NCI-H2029 treated with DMSO at 0.1 percent for 48 hours (cell line): ENCODE measurements at regions not wholly inside any gene's neighbourhood (a gene's known extent, or its start where the extent isn't known, plus 50 kb on each side); places are given as distances from the start of the nearest gene placed in this dataset.
"Not testable (repeated sequence)": the region's sequence is repeated elsewhere in the genome, so short reads cannot be mapped to it uniquely, and the experiment has no call there.

ENCODE experiments used
- DNase-seq: peaks from one replicate; lab custom pipeline; 2025; lab: John Stamatoyannopoulos, UW

- DNase-seq: no peak
Observed at GRCh38 chr21:35528116-35529042, 479.3 kb upstream of the RUNX1 start.

- no peak for DNase-seq
Observed at GRCh38 chr21:35527358-35527757, 478.3 kb upstream of the RUNX1 start.

GRCh38 chr21:35525443-35525842 lies 476.3 kb upstream of the RUNX1 start:
- no peak for DNase-seq

GRCh38 chr21:35521852-35522505 lies 472.9 kb upstream of the RUNX1 start:
- DNase-seq: no peak

GRCh38 chr21:35521293-35521692 lies 472.2 kb upstream of the RUNX1 start:
- no peak for DNase-seq

- DNase-seq: no peak
Observed at GRCh38 chr21:35520856-35521255, 471.8 kb upstream of the RUNX1 start.

GRCh38 chr21:35520302-35520701 lies 471.2 kb upstream of the RUNX1 start:
- no peak for DNase-seq

- no peak for DNase-seq
Observed at GRCh38 chr21:35517865-35518264, 468.8 kb upstream of the RUNX1 start.

GRCh38 chr21:35516292-35516691 lies 467.2 kb upstream of the RUNX1 start:
- DNase-seq: not testable (repeated sequence)

- no peak for DNase-seq
Observed at GRCh38 chr21:35512346-35512745, 463.2 kb upstream of the RUNX1 start.

- DNase-seq: no peak
Observed at GRCh38 chr21:35511696-35512162, 462.6 kb upstream of the RUNX1 start.

GRCh38 chr21:35510957-35511695 lies 462.0 kb upstream of the RUNX1 start:
- no peak for DNase-seq

GRCh38 chr21:35510294-35510693 lies 461.2 kb upstream of the RUNX1 start:
- DNase-seq: no peak

GRCh38 chr21:35509001-35509704 lies 460.1 kb upstream of the RUNX1 start:
- DNase-seq: no peak

- no peak for DNase-seq
Observed at GRCh38 chr21:35508139-35508888, 459.2 kb upstream of the RUNX1 start.

GRCh38 chr21:35507181-35507759 lies 458.2 kb upstream of the RUNX1 start:
- DNase-seq: no peak

- no peak for DNase-seq
Observed at GRCh38 chr21:35506771-35507170, 457.7 kb upstream of the RUNX1 start.

GRCh38 chr21:35506352-35506751 lies 457.2 kb upstream of the RUNX1 start:
- DNase-seq: no peak

- no peak for DNase-seq
Observed at GRCh38 chr21:35504951-35505466, 455.9 kb upstream of the RUNX1 start.

GRCh38 chr21:35504277-35504676 lies 455.2 kb upstream of the RUNX1 start:
- DNase-seq: no peak

GRCh38 chr21:35503671-35504070 lies 454.6 kb upstream of the RUNX1 start:
- no peak for DNase-seq
